ENCODE measurements at regions not wholly inside any gene's neighbourhood (a gene's known extent, or its start where the extent isn't known, plus 50 kb on each side); places are given as distances from the start of the nearest gene placed in this dataset.

- H3K36me3 ChIP-seq: no peaks in the 10 kb centered on the region
- no peaks in the 10 kb centered on the region for H4K20me1 ChIP-seq
- no peak overlapping the region for H3K4me2 ChIP-seq
- no peak for TF ChIP-seq Cebpa-rat (IDR thresholded peaks at IDR 0.05)
- no peaks in the 10 kb centered on the region for H3K9me3 ChIP-seq
- H3K4me3 ChIP-seq: no peak overlapping the region
- H3K4me1 ChIP-seq: no peaks in the 10 kb centered on the region
- H3K9ac ChIP-seq: no peak overlapping the region
- H3K27ac ChIP-seq: no peak overlapping the region
- no peaks in the 10 kb centered on the region for H3K27me3 ChIP-seq
Measured at GRCh38 chr4:58767598-58767997, 1657.4 kb upstream of the IGFBP7 start.

- Histone ChIP-seq H4K20me1 (no peaks in the 10 kb centered on the region), H3K4me1 (no peaks in the 10 kb centered on the region), H3K27ac (no peak overlapping the region), H3K36me3 (no peaks in the 10 kb centered on the region), H3K4me3 (no peak overlapping the region), H3K27me3 (no peaks in the 10 kb centered on the region), H3K9me3 (no peaks in the 10 kb centered on the region), H3K4me2 (no peak overlapping the region), H3K9ac (no peak overlapping the region)
- TF ChIP-seq Cebpa-rat (IDR thresholded peaks at IDR 0.05): no peak
Measured at GRCh38 chr4:58766763-58767162, 1656.6 kb upstream of the IGFBP7 start.

GRCh38 chr4:58761563-58761962, 1651.4 kb upstream of the IGFBP7 start:
- TF ChIP-seq Cebpa-rat (IDR thresholded peaks at IDR 0.05): no peak
- no peak overlapping the region for H3K27ac ChIP-seq
- H3K9ac ChIP-seq: no peak overlapping the region
- no peaks in the 10 kb centered on the region for H4K20me1 ChIP-seq
- no peaks in the 10 kb centered on the region for H3K27me3 ChIP-seq
- H3K4me2 ChIP-seq: no peak overlapping the region
- H3K9me3 ChIP-seq: no peaks in the 10 kb centered on the region
- no peaks in the 10 kb centered on the region for H3K4me1 ChIP-seq
- H3K4me3 ChIP-seq: no peak overlapping the region
- no peaks in the 10 kb centered on the region for H3K36me3 ChIP-seq

GRCh38 chr4:58760737-58761136, 1650.6 kb upstream of the IGFBP7 start:
- H3K36me3 ChIP-seq: no peaks in the 10 kb centered on the region
- no peaks in the 10 kb centered on the region for H3K9me3 ChIP-seq
- H3K4me3 ChIP-seq: no peak overlapping the region
- no peak overlapping the region for H3K9ac ChIP-seq
- no peaks in the 10 kb centered on the region for H3K27me3 ChIP-seq
- H4K20me1 ChIP-seq: no peaks in the 10 kb centered on the region
- no peak for TF ChIP-seq Cebpa-rat (IDR thresholded peaks at IDR 0.05)
- H3K4me1 ChIP-seq: no peaks in the 10 kb centered on the region
- H3K4me2 ChIP-seq: no peak overlapping the region
- H3K27ac ChIP-seq: no peak overlapping the region

GRCh38 chr4:58760100-58760499, 1649.9 kb upstream of the IGFBP7 start:
- Histone ChIP-seq H4K20me1 (no peaks in the 10 kb centered on the region), H3K27ac (no peak overlapping the region), H3K4me2 (no peak overlapping the region), H3K36me3 (no peaks in the 10 kb centered on the region), H3K9me3 (no peaks in the 10 kb centered on the region), H3K9ac (no peak overlapping the region), H3K4me3 (no peak overlapping the region), H3K4me1 (no peaks in the 10 kb centered on the region), H3K27me3 (no peaks in the 10 kb centered on the region)
- no peak for TF ChIP-seq Cebpa-rat (IDR thresholded peaks at IDR 0.05)

- no peaks in the 10 kb centered on the region for H3K4me1 ChIP-seq
- H3K9ac ChIP-seq: no peak overlapping the region
- H3K36me3 ChIP-seq: no peaks in the 10 kb centered on the region
- H3K9me3 ChIP-seq: no peaks in the 10 kb centered on the region
- no peak for TF ChIP-seq Cebpa-rat (IDR thresholded peaks at IDR 0.05)
- H3K27me3 ChIP-seq: no peaks in the 10 kb centered on the region
- H3K27ac ChIP-seq: no peak overlapping the region
- H4K20me1 ChIP-seq: no peaks in the 10 kb centered on the region
- no peak overlapping the region for H3K4me2 ChIP-seq
- no peak overlapping the region for H3K4me3 ChIP-seq
Measured at GRCh38 chr4:58749206-58749605, 1639.0 kb upstream of the IGFBP7 start.

- no peak overlapping the region for H3K4me2 ChIP-seq
- H3K9me3 ChIP-seq: no peaks in the 10 kb centered on the region
- no peak for TF ChIP-seq Cebpa-rat (IDR thresholded peaks at IDR 0.05)
- H3K4me1 ChIP-seq: no peaks in the 10 kb centered on the region
- no peak overlapping the region for H3K27ac ChIP-seq
- no peak overlapping the region for H3K9ac ChIP-seq
- H3K4me3 ChIP-seq: no peak overlapping the region
- no peaks in the 10 kb centered on the region for H3K27me3 ChIP-seq
- H4K20me1 ChIP-seq: no peaks in the 10 kb centered on the region
- no peaks in the 10 kb centered on the region for H3K36me3 ChIP-seq
Measured at GRCh38 chr4:58740897-58741296, 1630.7 kb upstream of the IGFBP7 start.

GRCh38 chr4:58739275-58739674, 1629.1 kb upstream of the IGFBP7 start:
- no peak overlapping the region for H3K4me2 ChIP-seq
- H3K36me3 ChIP-seq: no peaks in the 10 kb centered on the region
- no peak overlapping the region for H3K9ac ChIP-seq
- no peaks in the 10 kb centered on the region for H4K20me1 ChIP-seq
- no peaks in the 10 kb centered on the region for H3K4me1 ChIP-seq
- no peaks in the 10 kb centered on the region for H3K27me3 ChIP-seq
- H3K4me3 ChIP-seq: no peak overlapping the region
- no peak for TF ChIP-seq Cebpa-rat (IDR thresholded peaks at IDR 0.05)
- H3K9me3 ChIP-seq: no peaks in the 10 kb centered on the region
- no peak overlapping the region for H3K27ac ChIP-seq

GRCh38 chr4:58738375-58738774, 1628.2 kb upstream of the IGFBP7 start:
- Histone ChIP-seq H3K4me1 (no peaks in the 10 kb centered on the region), H3K4me3 (no peak overlapping the region)
- TF ChIP-seq Cebpa-rat (IDR thresholded peaks at IDR 0.05): no peak

GRCh38 chr4:58734030-58734674, 1624.0 kb upstream of the IGFBP7 start:
- Histone ChIP-seq H3K27me3 (no peaks in the 10 kb centered on the region), H4K20me1 (no peaks in the 10 kb centered on the region), H3K9ac (no peak overlapping the region), H3K4me2 (no peak overlapping the region), H3K4me3 (no peak overlapping the region), H3K9me3 (no peaks in the 10 kb centered on the region), H3K27ac (no peak overlapping the region), H3K36me3 (no peaks in the 10 kb centered on the region), H3K4me1 (no peaks in the 10 kb centered on the region)
- TF ChIP-seq Cebpa-rat (IDR thresholded peaks at IDR 0.05): no peak

More at GRCh38 chr4:58738375-58738774, 1628.2 kb upstream of the IGFBP7 start:
- Histone ChIP-seq H4K20me1 (no peaks in the 10 kb centered on the region), H3K9me3 (no peaks in the 10 kb centered on the region), H3K9ac (no peak overlapping the region), H3K36me3 (no peaks in the 10 kb centered on the region), H3K4me2 (no peak overlapping the region), H3K27me3 (no peaks in the 10 kb centered on the region), H3K27ac (no peak overlapping the region)

- no peaks in the 10 kb centered on the region for H3K36me3 ChIP-seq
- H3K4me1 ChIP-seq: no peaks in the 10 kb centered on the region
- no peak overlapping the region for H3K9ac ChIP-seq
- no peak for TF ChIP-seq Cebpa-rat (IDR thresholded peaks at IDR 0.05)
- H3K27me3 ChIP-seq: no peaks in the 10 kb centered on the region
- H3K9me3 ChIP-seq: no peaks in the 10 kb centered on the region
- H3K4me2 ChIP-seq: no peak overlapping the region
- H3K4me3 ChIP-seq: no peak overlapping the region
- no peaks in the 10 kb centered on the region for H4K20me1 ChIP-seq
- no peak overlapping the region for H3K27ac ChIP-seq
Measured at GRCh38 chr4:58732973-58733372, 1622.8 kb upstream of the IGFBP7 start.

All from BLaER1 (cell line).